Activated CD4-positive, alpha-beta T cell treated with anti-CD3 and anti-CD28 coated beads for 48 hours (primary cell): ENCODE measurements at regions not wholly inside any gene's neighbourhood (a gene's known extent, or its start where the extent isn't known, plus 50 kb on each side); places are given as distances from the start of the nearest gene placed in this dataset.

Source experiments
- DNase-seq: peaks from one replicate; pipeline ENCODE4 v3.0.0-alpha.2; 2020

- DNase-seq: no peak
These were observed 534.6 kb downstream of the TNS1 start for GRCh38 chr2:217468042-217468830.

- no peak for DNase-seq
These were observed 535.5 kb downstream of the TNS1 start for GRCh38 chr2:217467331-217467730.

GRCh38 chr2:217466805-217467204 lies 536.0 kb downstream of the TNS1 start:
- no peak for DNase-seq

GRCh38 chr2:217466104-217466503 lies 536.7 kb downstream of the TNS1 start:
- DNase-seq: no peak

GRCh38 chr2:217465100-217465499 lies 537.7 kb downstream of the TNS1 start:
- DNase-seq: no peak

GRCh38 chr2:217463402-217464075 lies 539.3 kb downstream of the TNS1 start:
- no peak for DNase-seq

- no peak for DNase-seq
These were observed 540.7 kb downstream of the TNS1 start for GRCh38 chr2:217462121-217462520.

GRCh38 chr2:217461674-217462073 lies 541.1 kb downstream of the TNS1 start:
- no peak for DNase-seq

- no peak for DNase-seq
These were observed 543.0 kb downstream of the TNS1 start for GRCh38 chr2:217459680-217460405.

- DNase-seq: no peak
These were observed 543.8 kb downstream of the TNS1 start for GRCh38 chr2:217459016-217459415.

GRCh38 chr2:217456016-217456415 lies 546.8 kb downstream of the TNS1 start:
- DNase-seq: no peak

- DNase-seq: no peak
These were observed 549.9 kb downstream of the TNS1 start for GRCh38 chr2:217452928-217453327.

GRCh38 chr2:217451666-217452065 lies 551.1 kb downstream of the TNS1 start:
- DNase-seq: no peak

GRCh38 chr2:217449444-217449843 lies 553.4 kb downstream of the TNS1 start:
- no peak for DNase-seq

GRCh38 chr2:217448860-217449259 lies 553.9 kb downstream of the TNS1 start:
- DNase-seq: no peak

GRCh38 chr2:217445723-217446122 lies 557.1 kb downstream of the TNS1 start:
- DNase-seq: no peak

GRCh38 chr2:217444932-217445331 lies 557.9 kb downstream of the TNS1 start:
- no peak for DNase-seq

- no peak for DNase-seq
These were observed 558.3 kb downstream of the TNS1 start for GRCh38 chr2:217444509-217444908.

GRCh38 chr2:217443601-217444000 lies 559.2 kb downstream of the TNS1 start:
- no peak for DNase-seq

- DNase-seq: no peak
These were observed 562.8 kb downstream of the TNS1 start for GRCh38 chr2:217440000-217440399.

GRCh38 chr2:217438821-217439220 lies 564.0 kb downstream of the TNS1 start:
- no peak for DNase-seq

GRCh38 chr2:217438136-217438535 lies 564.7 kb downstream of the TNS1 start:
- DNase-seq: no peak

GRCh38 chr2:217437290-217437870 lies 565.4 kb downstream of the TNS1 start:
- DNase-seq: no peak
